Activated CD8-positive, alpha-beta T cell treated with anti-CD3 and anti-CD28 coated beads for 36 hours (primary cell): ENCODE measurements at regions not wholly inside any gene's neighbourhood (a gene's known extent, or its start where the extent isn't known, plus 50 kb on each side); places are given as distances from the start of the nearest gene placed in this dataset.

Source experiments
- ATAC-seq: fragments of 200-7000 bp; cut with Tn5 transposase; one replicate; pipeline ENCODE4 v1.10.0; 2021; ENCODE audit warnings: mild to moderate bottlenecking, moderate library complexity
- CTCF ChIA-PET: fragments of 350-600 bp; sonication (Branson Sonifier 250); formaldehyde crosslinking; loops from one replicate; lab custom pipeline; 2021; ENCODE audit warnings: antibody characterized with exemption; lab: Charles Lee
- POLR2A ChIA-PET: fragments of 350-600 bp; sonication (Branson Sonifier 250); formaldehyde crosslinking; loops from one replicate; lab custom pipeline; 2021; ENCODE audit warnings: antibody characterized with exemption; lab: Charles Lee
- DNase-seq: peaks from one replicate; pipeline ENCODE4 v3.0.0-alpha.2; 2020
- H3K27ac Mint-ChIP-seq: one replicate; pipeline ENCODE4 v1.8.0; 2021; ENCODE audit warnings: mild to moderate bottlenecking, mixed read lengths
- H3K27me3 Mint-ChIP-seq: one replicate; pipeline ENCODE4 v1.8.0; 2021; ENCODE audit warnings: mixed read lengths
- H3K36me3 Mint-ChIP-seq: one replicate; pipeline ENCODE4 v1.8.0; 2021; ENCODE audit warnings: low read depth, mixed read lengths
- H3K4me1 Mint-ChIP-seq: one replicate; pipeline ENCODE4 v1.8.0; 2021; ENCODE audit warnings: low read depth, mixed read lengths
- H3K4me3 Mint-ChIP-seq: one replicate; pipeline ENCODE4 v1.8.0; 2021; ENCODE audit warnings: mild to moderate bottlenecking, moderate library complexity, mixed read lengths
- H3K9me3 Mint-ChIP-seq: one replicate; pipeline ENCODE4 v1.8.0; 2021; ENCODE audit warnings: mixed read lengths
- CTCF ChIP-seq: fragments of 200-600 bp; IDR thresholded peaks from one replicate; pipeline ENCODE4 v1.8.0; 2022; ENCODE audit warnings: antibody characterized with exemption, mild to moderate bottlenecking
- intact Hi-C: fragments of 100-400 bp; cut with micrococcal nuclease; formaldehyde crosslinking; loops from one replicate; pipeline ENCODE4 v1.10.0; 2022

- Mint-ChIP-seq H3K36me3 (no peaks in the 10 kb centered on the region), H3K27ac (no peak overlapping the region), H3K4me1 (no peaks in the 10 kb centered on the region), H3K9me3 (peaks cover 5% of the 10 kb centered on the region), H3K27me3 (no peaks in the 10 kb centered on the region), H3K4me3 (no peak overlapping the region)
- intact Hi-C loops, result no loop called here
- no peak for ATAC-seq
- CTCF ChIA-PET, result no interaction called here
- no peak for TF ChIP-seq CTCF
- POLR2A ChIA-PET, result no interaction called here
- DNase-seq, result no peak
Observed at GRCh38 chr14:62632771-62633170, 412.5 kb downstream of the KCNH5 start.

DNA sequence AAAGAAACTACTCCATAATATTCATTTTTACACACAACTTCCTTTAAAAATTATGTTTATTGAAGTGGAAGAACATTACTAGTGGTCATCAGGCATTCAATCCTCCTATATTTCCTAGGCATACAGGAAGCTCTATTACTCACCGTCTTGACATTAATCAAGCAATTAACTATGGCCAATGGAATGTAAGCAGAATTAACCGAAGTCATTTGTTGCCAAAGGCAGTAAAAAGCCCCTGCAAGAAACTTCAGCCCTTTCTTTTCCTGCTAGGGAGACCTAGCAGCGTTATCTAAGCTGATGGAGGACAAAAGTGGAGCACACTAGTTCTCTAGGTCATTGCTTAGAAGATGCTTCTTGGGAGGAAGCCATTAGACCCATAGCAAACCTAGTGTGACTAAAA, 399.6 kb downstream of the KCNH5 start:
- H3K4me1 Mint-ChIP-seq, result no peaks in the 10 kb centered on the region
- CTCF ChIA-PET, result no interaction called here
- intact Hi-C loops, result no loop called here
- no peaks in the 10 kb centered on the region for H3K9me3 Mint-ChIP-seq
- no peaks in the 10 kb centered on the region for H3K27me3 Mint-ChIP-seq
- TF ChIP-seq CTCF, result no peak
- H3K4me3 Mint-ChIP-seq, result no peak overlapping the region
- DNase-seq, result no peak
- no peak for ATAC-seq
- POLR2A ChIA-PET, result no interaction called here
- no peaks in the 10 kb centered on the region for H3K36me3 Mint-ChIP-seq
- no peak overlapping the region for H3K27ac Mint-ChIP-seq
